Peyer's patch (tissue), 4 donors: ENCODE measurements at regions not wholly inside any gene's neighbourhood (a gene's known extent, or its start where the extent isn't known, plus 50 kb on each side); places are given as distances from the start of the nearest gene placed in this dataset.

Source experiments
- DNase-seq, 3 donors: peaks; one replicate each; pipeline ENCODE4 v3.0.0-alpha.2; 2017 to 2019
- H3K27ac ChIP-seq, 4 donors: fragments of 200-600 bp; sonication (generic); one replicate each; pipeline ENCODE4 v1.5.1; 2016 to 2019
- H3K27me3 ChIP-seq, 2 donors: fragments of 200-600 bp; sonication (generic); one replicate each; pipeline ENCODE4 v1.5.1; 2019
- H3K36me3 ChIP-seq, 3 donors: fragments of 200-600 bp; sonication (generic); one replicate each; pipeline ENCODE4 v1.5.1; 2016 to 2019
- H3K4me1 ChIP-seq, 4 donors: fragments of 200-600 bp; sonication (generic); one replicate each; pipeline ENCODE4 v1.5.1; 2016 to 2019
- H3K4me3 ChIP-seq, 4 donors: fragments of 200-600 bp; sonication (generic); 1 replicate in 3 of 4; 2 replicates in 1 of 4; pipeline ENCODE4 v1.5.1; 2016 to 2019; ENCODE audit warnings: mild to moderate bottlenecking in 1 of 4
- H3K9me3 ChIP-seq, 4 donors: fragments of 200-600 bp; sonication (generic); one replicate each; pipeline ENCODE4 v1.5.1; 2016 to 2019; ENCODE audit warnings: mild to moderate bottlenecking in 1 of 4
- CTCF ChIP-seq, 6 experiments: fragments of 450-650 bp in 4 of 6; fragments of 200-600 bp in 2 of 6; sonication (generic) in 1 of 6; IDR thresholded peaks; one replicate each; pipeline ENCODE4 v1.5.1; 2017 to 2019; ENCODE audit warnings: antibody characterized with exemption in 6 of 6, mild to moderate bottlenecking in 3 of 6, moderate library complexity in 1 of 6
- POLR2A ChIP-seq, 2 donors: fragments of 450-650 bp; IDR thresholded peaks; one replicate each; pipeline ENCODE4 v1.5.1; 2017; ENCODE audit warnings: antibody characterized with exemption in 2 of 2, mild to moderate bottlenecking in 2 of 2, moderate library complexity in 2 of 2

- Histone ChIP-seq H3K27ac (no peak overlapping the region), H3K9me3 (no peaks in the 10 kb centered on the region), H3K4me3 (no peak overlapping the region), H3K36me3 (no peaks in the 10 kb centered on the region), H3K27me3 (no peaks in the 10 kb centered on the region), H3K4me1 (no peaks in the 10 kb centered on the region)
- no peak for TF ChIP-seq POLR2A (IDR thresholded peaks at IDR 0.05)
- TF ChIP-seq CTCF (IDR thresholded peaks at IDR 0.05) = no peak
- DNase-seq = no peak
Measured at GRCh38 chr2:181223234-181223633, 234.0 kb upstream of the ITGA4 start.

- Histone ChIP-seq H3K4me1 (no peaks in the 10 kb centered on the region), H3K27me3 (no peaks in the 10 kb centered on the region), H3K27ac (no peak overlapping the region), H3K36me3 (no peaks in the 10 kb centered on the region), H3K9me3 (no peaks in the 10 kb centered on the region), H3K4me3 (no peak overlapping the region)
- DNase-seq = no peak
- TF ChIP-seq POLR2A (IDR thresholded peaks at IDR 0.05) (no peak), CTCF (IDR thresholded peaks at IDR 0.05) (no peak)
Measured at GRCh38 chr2:181224866-181225265, 232.3 kb upstream of the ITGA4 start.

GRCh38 chr2:181228661-181229060 is 228.5 kb upstream of the ITGA4 start:
- Histone ChIP-seq H3K36me3 (no peaks in the 10 kb centered on the region), H3K4me3 (no peak overlapping the region), H3K27ac (no peak overlapping the region), H3K9me3 (no peaks in the 10 kb centered on the region), H3K4me1 (no peaks in the 10 kb centered on the region), H3K27me3 (no peaks in the 10 kb centered on the region)
- TF ChIP-seq CTCF (IDR thresholded peaks at IDR 0.05) (no peak), POLR2A (IDR thresholded peaks at IDR 0.05) (no peak)
- no peak for DNase-seq

- no peaks in the 10 kb centered on the region for H3K36me3 ChIP-seq
- DNase-seq = no peak
- TF ChIP-seq CTCF (IDR thresholded peaks at IDR 0.05) (no peak), POLR2A (IDR thresholded peaks at IDR 0.05) (no peak)
- H3K9me3 ChIP-seq = no peaks in the 10 kb centered on the region
- H3K27ac ChIP-seq = no peak overlapping the region
- H3K4me1 ChIP-seq = no peaks in the 10 kb centered on the region
- no peaks in the 10 kb centered on the region for H3K27me3 ChIP-seq
- H3K4me3 ChIP-seq = no peak overlapping the region
Measured at GRCh38 chr2:181231151-181231550, 226.0 kb upstream of the ITGA4 start.

GRCh38 chr2:181231886-181232621 is 225.1 kb upstream of the ITGA4 start:
- TF ChIP-seq CTCF (IDR thresholded peaks at IDR 0.05) (no peak), POLR2A (IDR thresholded peaks at IDR 0.05) (no peak)
- Histone ChIP-seq H3K36me3 (no peaks in the 10 kb centered on the region), H3K27me3 (no peaks in the 10 kb centered on the region), H3K4me3 (no peak overlapping the region), H3K4me1 (no peaks in the 10 kb centered on the region), H3K27ac (no peak overlapping the region), H3K9me3 (no peaks in the 10 kb centered on the region)
- no peak for DNase-seq

GRCh38 chr2:181234487-181234891 is 222.7 kb upstream of the ITGA4 start:
- no peaks in the 10 kb centered on the region for H3K27me3 ChIP-seq
- no peaks in the 10 kb centered on the region for H3K9me3 ChIP-seq
- H3K36me3 ChIP-seq = no peaks in the 10 kb centered on the region
- DNase-seq = no peak
- no peaks in the 10 kb centered on the region for H3K4me1 ChIP-seq
- no peak for TF ChIP-seq POLR2A (IDR thresholded peaks at IDR 0.05)
- TF ChIP-seq CTCF (IDR thresholded peaks at IDR 0.05) = no peak
- no peak overlapping the region for H3K27ac ChIP-seq
- no peak overlapping the region for H3K4me3 ChIP-seq
